ENCODE measurements at regions not wholly inside any gene's neighbourhood (a gene's known extent, or its start where the extent isn't known, plus 50 kb on each side); places are given as distances from the start of the nearest gene placed in this dataset.
"Not testable (repeated sequence)": the region's sequence is repeated elsewhere in the genome, so short reads cannot be mapped to it uniquely, and the experiment has no call there.

GRCh38 chr4:95779447-95779846 is 60.4 kb upstream of the PDHA2 start:
- no peak for DNase-seq (ENCODE audit: low read depth in 3 of 3, low spot score in 2 of 3)

GRCh38 chr4:95778666-95779065 is 61.2 kb upstream of the PDHA2 start:
- no peak for DNase-seq (ENCODE audit: low read depth in 3 of 3, low spot score in 2 of 3)

- not testable (repeated sequence) for DNase-seq (ENCODE audit: low read depth in 3 of 3, low spot score in 2 of 3)
Measured at GRCh38 chr4:95770605-95771004, 69.3 kb upstream of the PDHA2 start.

GRCh38 chr4:95764961-95765360 is 74.9 kb upstream of the PDHA2 start:
- no peak for DNase-seq (ENCODE audit: low read depth in 3 of 3, low spot score in 2 of 3)

- DNase-seq (ENCODE audit: low read depth in 3 of 3, low spot score in 2 of 3), result no peak
Measured at GRCh38 chr4:95761871-95762270, 78.0 kb upstream of the PDHA2 start.

- no peak for DNase-seq (ENCODE audit: low read depth in 3 of 3, low spot score in 2 of 3)
Measured at GRCh38 chr4:95761426-95761825, 78.5 kb upstream of the PDHA2 start.

GRCh38 chr4:95760646-95761045 is 79.2 kb upstream of the PDHA2 start:
- DNase-seq (ENCODE audit: low read depth in 3 of 3, low spot score in 2 of 3), result not testable (repeated sequence)

GRCh38 chr4:95758001-95758400 is 81.9 kb upstream of the PDHA2 start:
- no peak for DNase-seq (ENCODE audit: low read depth in 3 of 3, low spot score in 2 of 3)

- DNase-seq (ENCODE audit: low read depth in 3 of 3, low spot score in 2 of 3), result no peak
Measured at GRCh38 chr4:95754667-95755066, 85.2 kb upstream of the PDHA2 start.

- DNase-seq (ENCODE audit: low read depth in 3 of 3, low spot score in 2 of 3), result no peak
Measured at GRCh38 chr4:95749204-95749603, 90.7 kb upstream of the PDHA2 start.

- no peak for DNase-seq (ENCODE audit: low read depth in 3 of 3, low spot score in 2 of 3)
Measured at GRCh38 chr4:95742872-95743271, 97.0 kb upstream of the PDHA2 start.

- no peak for DNase-seq (ENCODE audit: low read depth in 3 of 3, low spot score in 2 of 3)
Measured at GRCh38 chr4:95742179-95742578, 97.7 kb upstream of the PDHA2 start.

GRCh38 chr4:95732061-95732460 is 107.8 kb upstream of the PDHA2 start:
- DNase-seq (ENCODE audit: low read depth in 3 of 3, low spot score in 2 of 3), result no peak

GRCh38 chr4:95729596-95729995 is 110.3 kb upstream of the PDHA2 start:
- no peak for DNase-seq (ENCODE audit: low read depth in 3 of 3, low spot score in 2 of 3)

GRCh38 chr4:95728145-95728544 is 111.7 kb upstream of the PDHA2 start:
- DNase-seq (ENCODE audit: low read depth in 3 of 3, low spot score in 2 of 3), result no peak

- no peak for DNase-seq (ENCODE audit: low read depth in 3 of 3, low spot score in 2 of 3)
Measured at GRCh38 chr4:95715830-95716229, 124.1 kb upstream of the PDHA2 start.

- no peak for DNase-seq (ENCODE audit: low read depth in 3 of 3, low spot score in 2 of 3)
Measured at GRCh38 chr4:95714571-95714970, 125.3 kb upstream of the PDHA2 start.

GRCh38 chr4:95705323-95705722 is 134.6 kb upstream of the PDHA2 start:
- no peak for DNase-seq (ENCODE audit: low read depth in 3 of 3, low spot score in 2 of 3)

GRCh38 chr4:95701500-95702170 is 138.3 kb upstream of the PDHA2 start:
- DNase-seq (ENCODE audit: low read depth in 3 of 3, low spot score in 2 of 3), result no peak

- no peak for DNase-seq (ENCODE audit: low read depth in 3 of 3, low spot score in 2 of 3)
Measured at GRCh38 chr4:95694411-95694810, 145.5 kb upstream of the PDHA2 start.

- no peak for DNase-seq (ENCODE audit: low read depth in 3 of 3, low spot score in 2 of 3)
Measured at GRCh38 chr4:95693594-95693993, 144.8 kb upstream of the UNC5C start.

- no peak for DNase-seq (ENCODE audit: low read depth in 3 of 3, low spot score in 2 of 3)
Measured at GRCh38 chr4:95676190-95676589, 127.4 kb upstream of the UNC5C start.

GRCh38 chr4:95675623-95676022 is 126.8 kb upstream of the UNC5C start:
- DNase-seq (ENCODE audit: low read depth in 3 of 3, low spot score in 2 of 3), result no peak

Measured in right renal cortex interstitium (tissue), 3 donors.